Tibial nerve (tissue), 4 donors: ENCODE measurements at regions not wholly inside any gene's neighbourhood (a gene's known extent, or its start where the extent isn't known, plus 50 kb on each side); places are given as distances from the start of the nearest gene placed in this dataset.

ENCODE experiments used
- EP300 ChIP-seq, 2 donors: sonication (generic); formaldehyde crosslinking; IDR thresholded peaks; one replicate each; pipeline ENCODE4 v1.6.1; 2017; ENCODE audit warnings: antibody characterized with exemption in 2 of 2, mild to moderate bottlenecking in 1 of 2
- POLR2A ChIP-seq, 2 donors: fragments of 450-650 bp; IDR thresholded peaks; one replicate each; pipeline ENCODE4 v1.6.1; 2017; ENCODE audit warnings: antibody characterized with exemption in 2 of 2, mild to moderate bottlenecking in 2 of 2, moderate library complexity in 2 of 2
- TF ChIP-seq, protein P1 (sequence below), 5 experiments: fragments of 200-600 bp in 3 of 5; fragments of 450-650 bp in 2 of 5; sonication (generic) in 3 of 5; IDR thresholded peaks; one replicate each; pipeline ENCODE4 v1.5.1; 2016 to 2019; ENCODE audit warnings: antibody characterized with exemption in 5 of 5, mild to moderate bottlenecking in 3 of 5, moderate library complexity in 2 of 5

DNA sequence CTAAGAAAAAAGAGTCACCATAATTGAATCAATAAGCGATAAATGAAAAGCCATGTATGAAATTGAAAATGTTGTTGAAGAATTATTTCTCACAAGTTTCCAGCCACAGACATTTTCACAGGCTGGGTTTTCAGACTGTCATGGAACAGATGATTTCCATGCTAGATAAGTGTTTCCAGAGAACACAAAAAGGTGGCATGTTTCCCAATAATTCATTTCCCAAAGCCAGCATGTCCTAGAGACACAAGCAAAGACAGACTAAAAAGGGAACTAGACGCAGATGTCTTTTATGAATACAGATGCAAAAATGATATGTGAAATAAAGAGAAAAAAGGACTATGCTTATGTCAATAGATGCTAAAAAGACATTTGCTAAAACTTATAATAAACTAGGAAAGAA, 255.1 kb downstream of the EIPR1 start:
- TF ChIP-seq, protein P1, sequence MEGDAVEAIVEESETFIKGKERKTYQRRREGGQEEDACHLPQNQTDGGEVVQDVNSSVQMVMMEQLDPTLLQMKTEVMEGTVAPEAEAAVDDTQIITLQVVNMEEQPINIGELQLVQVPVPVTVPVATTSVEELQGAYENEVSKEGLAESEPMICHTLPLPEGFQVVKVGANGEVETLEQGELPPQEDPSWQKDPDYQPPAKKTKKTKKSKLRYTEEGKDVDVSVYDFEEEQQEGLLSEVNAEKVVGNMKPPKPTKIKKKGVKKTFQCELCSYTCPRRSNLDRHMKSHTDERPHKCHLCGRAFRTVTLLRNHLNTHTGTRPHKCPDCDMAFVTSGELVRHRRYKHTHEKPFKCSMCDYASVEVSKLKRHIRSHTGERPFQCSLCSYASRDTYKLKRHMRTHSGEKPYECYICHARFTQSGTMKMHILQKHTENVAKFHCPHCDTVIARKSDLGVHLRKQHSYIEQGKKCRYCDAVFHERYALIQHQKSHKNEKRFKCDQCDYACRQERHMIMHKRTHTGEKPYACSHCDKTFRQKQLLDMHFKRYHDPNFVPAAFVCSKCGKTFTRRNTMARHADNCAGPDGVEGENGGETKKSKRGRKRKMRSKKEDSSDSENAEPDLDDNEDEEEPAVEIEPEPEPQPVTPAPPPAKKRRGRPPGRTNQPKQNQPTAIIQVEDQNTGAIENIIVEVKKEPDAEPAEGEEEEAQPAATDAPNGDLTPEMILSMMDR (IDR thresholded peaks at IDR 0.05) = no peak
- no peak for TF ChIP-seq POLR2A (IDR thresholded peaks at IDR 0.05)
- TF ChIP-seq EP300 (IDR thresholded peaks at IDR 0.05) = no peak
